Keratinocyte (primary cell): ENCODE measurements at regions not wholly inside any gene's neighbourhood (a gene's known extent, or its start where the extent isn't known, plus 50 kb on each side); places are given as distances from the start of the nearest gene placed in this dataset.

Source experiments
- DNase-seq: peaks from one replicate; pipeline ENCODE4 v3.0.0-alpha.2; 2011; ENCODE audit warnings: low read depth, missing footprints, low spot score
- FAIRE-seq: peaks from 2 replicates; lab custom pipeline; 2011; peaks lifted over from hg19 to GRCh38; lab: Jason Lieb, UNC
- H2AFZ ChIP-seq: 2 replicates; pipeline ENCODE4 v1.6.0; 2012; ENCODE audit warnings: low read length, control low read depth, inconsistent platforms; ENCODE audit not compliant: control insufficient read depth
- H3K27ac ChIP-seq: 2 replicates; pipeline ENCODE4 v1.5.1; 2011; ENCODE audit warnings: low read length; ENCODE audit not compliant: control insufficient read depth, insufficient read depth
- H3K27me3 ChIP-seq: 3 replicates; pipeline ENCODE4 v1.6.0; 2011; ENCODE audit warnings: low read length; ENCODE audit not compliant: control insufficient read depth, insufficient read depth; ENCODE audit errors: extremely low read depth
- H3K36me3 ChIP-seq, 2 experiments: 2 replicates in 1 of 2; 3 replicates in 1 of 2; pipeline ENCODE4 v1.5.1; 2011; ENCODE audit warnings: low read length in 2 of 2, mild to moderate bottlenecking in 1 of 2; ENCODE audit not compliant: control insufficient read depth in 2 of 2, insufficient read depth in 2 of 2; ENCODE audit errors: extremely low read depth in 1 of 2
- H3K4me1 ChIP-seq: 3 replicates; pipeline ENCODE4 v1.5.1; 2011; ENCODE audit warnings: low read length; ENCODE audit not compliant: control insufficient read depth, insufficient read depth; ENCODE audit errors: extremely low read depth
- H3K4me2 ChIP-seq: 3 replicates; pipeline ENCODE4 v1.6.0; 2011; ENCODE audit warnings: low read depth, low read length; ENCODE audit not compliant: control insufficient read depth, insufficient read depth; ENCODE audit errors: extremely low read depth
- H3K4me3 ChIP-seq, 3 experiments: fragments of 200-600 bp in 1 of 3; sonication (generic) in 1 of 3; 2 replicates in 2 of 3; 3 replicates in 1 of 3; pipeline ENCODE4 v1.5.1; 2011 to 2016; ENCODE audit warnings: low read length in 3 of 3, mild to moderate bottlenecking in 3 of 3, control low read depth in 2 of 3, inconsistent platforms in 1 of 3, low read depth in 1 of 3, mixed read lengths in 1 of 3, mixed run types in 1 of 3, moderate library complexity in 1 of 3; ENCODE audit not compliant: control insufficient read depth in 2 of 3, insufficient read depth in 2 of 3; ENCODE audit errors: extremely low read depth in 1 of 3
- H3K79me2 ChIP-seq: 2 replicates; pipeline ENCODE4 v1.6.0; 2012; ENCODE audit warnings: low read length; ENCODE audit not compliant: control insufficient read depth, insufficient read depth
- H3K9ac ChIP-seq: 3 replicates; pipeline ENCODE4 v1.6.0; 2011; ENCODE audit warnings: low read length; ENCODE audit not compliant: control insufficient read depth, insufficient read depth; ENCODE audit errors: extremely low read depth
- H3K9me1 ChIP-seq: 3 replicates; pipeline ENCODE4 v1.6.0; 2011; ENCODE audit warnings: low read length; ENCODE audit not compliant: control insufficient read depth, insufficient read depth; ENCODE audit errors: extremely low read depth
- H3K9me3 ChIP-seq: 2 replicates; pipeline ENCODE4 v1.5.1; 2012; ENCODE audit warnings: low read depth, low read length; ENCODE audit not compliant: control insufficient read depth
- H4K20me1 ChIP-seq: 3 replicates; pipeline ENCODE4 v1.6.0; 2011; ENCODE audit warnings: low read length; ENCODE audit not compliant: control insufficient read depth, insufficient read depth; ENCODE audit errors: extremely low read depth
- EZH2 ChIP-seq: IDR thresholded peaks from one replicate; pipeline ENCODE4 v1.6.1; 2012; ENCODE audit warnings: inconsistent platforms, mild to moderate bottlenecking, low read length, moderate library complexity
- dilution Hi-C: fragments of 300-500 bp; cut with MboI; formaldehyde crosslinking; loops from one replicate; pipeline ENCODE4 v1.7.0; 2020; ENCODE audit warnings: low sequenced_read_pairs; ENCODE audit not compliant: extremely low pct_ligation_motif_present
- TF ChIP-seq, protein P1 (sequence below), 3 experiments: IDR thresholded peaks in 1 of 3; conservative IDR thresholded peaks in 1 of 3; optimal IDR thresholded peaks in 1 of 3; 2 replicates in 2 of 3; 3 replicates in 1 of 3; pipeline versions ENCODE3 to v1.5.1; 2011; ENCODE audit warnings: low read length in 3 of 3, mild to moderate bottlenecking in 3 of 3, moderate library complexity in 2 of 3, control low read depth in 1 of 3, inconsistent platforms in 1 of 3; ENCODE audit not compliant: insufficient read depth in 2 of 3; ENCODE audit errors: extremely low read depth in 1 of 3

DNA sequence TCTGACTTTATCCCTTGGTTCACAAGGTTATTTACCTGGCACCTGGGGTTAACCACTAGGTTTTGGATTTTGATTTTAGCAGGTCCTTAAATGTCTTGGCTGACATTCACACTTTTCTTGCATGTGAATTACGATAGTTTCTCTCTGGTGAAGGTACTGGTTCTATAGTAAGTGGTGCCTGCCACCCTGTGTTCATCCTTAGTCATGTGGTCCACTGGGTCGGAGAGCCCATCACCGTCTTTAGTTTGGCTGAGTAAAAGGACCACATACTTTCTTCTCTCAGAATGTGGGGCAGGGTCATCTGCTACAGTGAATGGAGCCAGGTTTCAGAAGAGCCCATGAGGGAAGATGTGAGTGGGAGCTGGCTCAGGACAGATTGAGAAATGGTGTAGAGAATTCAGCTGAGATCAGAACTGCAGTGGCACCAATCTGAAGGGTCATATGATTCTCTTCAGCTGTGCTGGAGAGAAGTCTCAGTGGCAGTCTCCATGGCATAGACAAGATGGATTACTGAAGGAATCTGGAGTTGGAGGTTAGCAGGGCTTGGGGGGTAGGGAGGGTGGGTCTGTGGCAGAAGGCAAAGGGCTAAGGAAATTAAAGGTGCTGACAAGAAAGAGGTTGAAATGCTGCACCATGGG, 310.4 kb downstream of the GPAT3 start:
- Histone ChIP-seq H4K20me1 (no peaks in the 10 kb centered on the region), H3K36me3 (no peaks in the 10 kb centered on the region), H3K4me3 (no peak overlapping the region), H3K4me2 (no peak overlapping the region), H3K27ac (no peak overlapping the region), H3K4me1 (peaks cover 9% of the 10 kb centered on the region), H3K9me3 (no peaks in the 10 kb centered on the region), H3K9ac (no peak overlapping the region), H3K9me1 (no peaks in the 10 kb centered on the region), H3K79me2 (no peaks in the 10 kb centered on the region), H3K27me3 (no peaks in the 10 kb centered on the region), H2AFZ (no peak overlapping the region)
- dilution Hi-C loops, result no loop called here
- no peak for TF ChIP-seq EZH2
- TF ChIP-seq, protein P1, sequence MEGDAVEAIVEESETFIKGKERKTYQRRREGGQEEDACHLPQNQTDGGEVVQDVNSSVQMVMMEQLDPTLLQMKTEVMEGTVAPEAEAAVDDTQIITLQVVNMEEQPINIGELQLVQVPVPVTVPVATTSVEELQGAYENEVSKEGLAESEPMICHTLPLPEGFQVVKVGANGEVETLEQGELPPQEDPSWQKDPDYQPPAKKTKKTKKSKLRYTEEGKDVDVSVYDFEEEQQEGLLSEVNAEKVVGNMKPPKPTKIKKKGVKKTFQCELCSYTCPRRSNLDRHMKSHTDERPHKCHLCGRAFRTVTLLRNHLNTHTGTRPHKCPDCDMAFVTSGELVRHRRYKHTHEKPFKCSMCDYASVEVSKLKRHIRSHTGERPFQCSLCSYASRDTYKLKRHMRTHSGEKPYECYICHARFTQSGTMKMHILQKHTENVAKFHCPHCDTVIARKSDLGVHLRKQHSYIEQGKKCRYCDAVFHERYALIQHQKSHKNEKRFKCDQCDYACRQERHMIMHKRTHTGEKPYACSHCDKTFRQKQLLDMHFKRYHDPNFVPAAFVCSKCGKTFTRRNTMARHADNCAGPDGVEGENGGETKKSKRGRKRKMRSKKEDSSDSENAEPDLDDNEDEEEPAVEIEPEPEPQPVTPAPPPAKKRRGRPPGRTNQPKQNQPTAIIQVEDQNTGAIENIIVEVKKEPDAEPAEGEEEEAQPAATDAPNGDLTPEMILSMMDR (optimal IDR thresholded peaks at IDR 0.05 in 1 of 3, IDR thresholded peaks at IDR 0.05 in 1 of 3, conservative IDR thresholded peaks at IDR 0.05 in 1 of 3; ENCODE audit: extremely low read depth in 1 of 3, insufficient read depth in 2 of 3, low read length in 3 of 3), result no peak
- no peak for FAIRE-seq
- no peak for DNase-seq

DNA sequence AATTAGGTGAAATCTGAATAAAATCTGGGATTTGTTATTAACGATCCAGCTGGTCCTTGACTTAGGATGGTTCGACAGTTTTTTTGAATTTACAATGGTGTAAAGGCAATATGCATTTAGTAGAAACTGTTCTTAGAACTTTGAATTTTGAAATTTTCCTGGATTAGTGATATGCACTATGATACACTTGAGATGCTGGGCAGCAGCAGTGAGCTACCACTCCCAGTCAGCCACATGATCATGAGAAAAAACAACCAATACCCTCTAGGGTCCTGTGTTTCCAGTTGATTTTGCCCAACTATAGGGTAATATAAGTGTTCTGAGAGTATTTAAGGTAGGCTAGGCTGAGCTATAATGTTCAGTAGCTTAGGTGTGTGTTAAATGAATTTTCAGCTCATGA, 303.7 kb downstream of the GPAT3 start:
- no peak for TF ChIP-seq EZH2
- TF ChIP-seq, protein P1 (optimal IDR thresholded peaks at IDR 0.05 in 1 of 3, IDR thresholded peaks at IDR 0.05 in 1 of 3, conservative IDR thresholded peaks at IDR 0.05 in 1 of 3; ENCODE audit: extremely low read depth in 1 of 3, insufficient read depth in 2 of 3, low read length in 3 of 3), result no peak
- no peaks in the 10 kb centered on the region for H3K36me3 ChIP-seq
- no peak for FAIRE-seq
- H3K4me1 ChIP-seq, result no peaks in the 10 kb centered on the region
- H3K4me3 ChIP-seq, result no peak overlapping the region
- H3K9ac ChIP-seq, result no peak overlapping the region
- no peaks in the 10 kb centered on the region for H3K9me3 ChIP-seq
- no peak overlapping the region for H3K27ac ChIP-seq
- no peak for DNase-seq
- no peak overlapping the region for H2AFZ ChIP-seq
- dilution Hi-C loops, result no loop called here
- no peak overlapping the region for H3K4me2 ChIP-seq
- no peaks in the 10 kb centered on the region for H3K27me3 ChIP-seq
- H3K79me2 ChIP-seq, result no peaks in the 10 kb centered on the region
- no peaks in the 10 kb centered on the region for H3K9me1 ChIP-seq
- no peaks in the 10 kb centered on the region for H4K20me1 ChIP-seq
